Subcutaneous abdominal adipose tissue (tissue), 5 donors: ENCODE measurements at regions not wholly inside any gene's neighbourhood (a gene's known extent, or its start where the extent isn't known, plus 50 kb on each side); places are given as distances from the start of the nearest gene placed in this dataset.

ENCODE experiments used
- H3K27ac ChIP-seq: one replicate; pipeline ENCODE4 v1.7.0; 2013; ENCODE audit warnings: low read depth, mild to moderate bottlenecking, inconsistent platforms, low read length, moderate library complexity
- H3K27me3 ChIP-seq, 5 donors: one replicate each; pipeline ENCODE4 v1.7.0; 2013; ENCODE audit warnings: low read length in 5 of 5, inconsistent platforms in 1 of 5; ENCODE audit not compliant: control insufficient read depth in 5 of 5, insufficient read depth in 4 of 5
- H3K36me3 ChIP-seq, 5 donors: one replicate each; pipeline ENCODE4 v1.7.0; 2013; ENCODE audit warnings: low read length in 5 of 5; ENCODE audit not compliant: control insufficient read depth in 5 of 5, insufficient read depth in 5 of 5
- H3K4me1 ChIP-seq, 5 donors: one replicate each; pipeline ENCODE4 v1.7.0; 2013; ENCODE audit warnings: low read length in 5 of 5, mild to moderate bottlenecking in 3 of 5, moderate library complexity in 1 of 5; ENCODE audit not compliant: control insufficient read depth in 5 of 5, insufficient read depth in 5 of 5
- H3K4me3 ChIP-seq, 5 donors: one replicate each; pipeline ENCODE4 v1.7.0; 2013; ENCODE audit warnings: low read length in 5 of 5, low read depth in 1 of 5
- H3K9ac ChIP-seq, 5 donors: one replicate each; pipeline ENCODE4 v1.7.0; 2013; ENCODE audit warnings: low read length in 5 of 5, mild to moderate bottlenecking in 4 of 5, moderate library complexity in 3 of 5
- H3K9me3 ChIP-seq, 5 donors: one replicate each; pipeline ENCODE4 v1.7.0; 2013; ENCODE audit warnings: low read length in 5 of 5; ENCODE audit not compliant: control insufficient read depth in 5 of 5
- donor health status: healthy.
- donor health status: healthy.
- donor health status: healthy.
- donor health status: healthy.
- donor health status: healthy.

DNA sequence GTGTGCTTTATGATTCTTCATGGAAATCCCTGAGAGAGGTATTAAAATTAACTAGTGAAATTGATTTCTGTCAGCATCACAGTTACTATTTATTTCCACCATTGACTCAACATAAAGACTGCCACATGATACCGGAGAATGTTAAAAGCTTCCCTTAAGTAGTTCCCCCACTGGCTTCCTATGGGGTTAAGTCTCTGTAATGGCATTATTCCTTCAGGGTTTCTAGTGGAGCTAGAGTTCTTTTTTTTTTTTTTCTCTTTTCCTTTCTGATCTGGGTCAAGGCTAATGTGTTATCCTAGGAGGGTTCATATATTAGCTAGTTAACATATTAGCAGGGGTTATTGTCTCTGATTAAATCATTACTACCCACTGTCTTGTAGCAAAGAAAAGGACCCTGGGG lies 1919.1 kb upstream of the PIK3C3 start:
- no peaks in the 10 kb centered on the region for H3K4me1 ChIP-seq
- H3K4me3 ChIP-seq = no peak overlapping the region
- H3K27me3 ChIP-seq = no peaks in the 10 kb centered on the region
- no peak overlapping the region for H3K9ac ChIP-seq
- no peaks in the 10 kb centered on the region for H3K9me3 ChIP-seq
- H3K36me3 ChIP-seq = no peaks in the 10 kb centered on the region
- no peak overlapping the region for H3K27ac ChIP-seq

DNA sequence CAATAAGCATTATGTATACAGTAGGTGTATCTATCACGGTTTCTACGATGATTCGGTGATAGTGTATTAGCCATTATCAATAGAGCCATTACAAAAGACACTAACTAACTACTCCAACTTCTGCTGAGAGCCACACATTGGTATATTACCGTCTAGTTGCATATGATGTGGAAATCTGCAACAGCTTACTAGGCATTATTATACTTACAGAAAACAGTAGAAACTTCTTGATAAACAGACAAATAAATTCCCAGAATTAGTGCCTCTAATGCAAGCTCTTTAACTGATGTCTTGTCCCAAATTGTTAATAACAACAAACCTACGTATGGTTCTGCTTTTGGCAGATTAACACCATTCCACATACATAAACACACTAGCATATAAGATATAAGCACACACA lies 1923.0 kb upstream of the PIK3C3 start:
- H3K9ac ChIP-seq = no peak overlapping the region
- no peak overlapping the region for H3K27ac ChIP-seq
- H3K9me3 ChIP-seq = no peaks in the 10 kb centered on the region
- no peaks in the 10 kb centered on the region for H3K36me3 ChIP-seq
- no peaks in the 10 kb centered on the region for H3K27me3 ChIP-seq
- no peaks in the 10 kb centered on the region for H3K4me1 ChIP-seq
- H3K4me3 ChIP-seq = no peak overlapping the region

DNA sequence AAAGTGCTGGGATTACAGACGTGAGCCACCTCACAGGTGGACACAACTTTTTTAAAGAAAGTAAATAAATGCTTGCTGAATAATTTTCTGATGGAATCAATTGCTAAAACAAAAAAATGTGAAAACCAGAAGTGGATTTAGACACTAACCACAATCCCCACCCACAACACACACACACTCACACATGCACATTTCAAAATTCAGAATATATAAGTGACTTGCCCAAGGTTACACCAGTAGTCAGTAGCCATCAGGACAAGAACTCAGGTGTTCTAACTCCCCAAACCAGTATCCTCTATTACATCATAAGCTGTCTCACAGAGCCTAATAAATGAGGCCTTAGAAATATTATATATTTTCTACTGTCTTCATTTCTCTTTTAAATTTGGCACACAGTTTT lies 1923.6 kb upstream of the PIK3C3 start:
- Histone ChIP-seq H3K9ac (no peak overlapping the region), H3K9me3 (no peaks in the 10 kb centered on the region), H3K27me3 (no peaks in the 10 kb centered on the region), H3K4me3 (no peak overlapping the region), H3K4me1 (no peaks in the 10 kb centered on the region), H3K36me3 (no peaks in the 10 kb centered on the region), H3K27ac (no peak overlapping the region)

DNA sequence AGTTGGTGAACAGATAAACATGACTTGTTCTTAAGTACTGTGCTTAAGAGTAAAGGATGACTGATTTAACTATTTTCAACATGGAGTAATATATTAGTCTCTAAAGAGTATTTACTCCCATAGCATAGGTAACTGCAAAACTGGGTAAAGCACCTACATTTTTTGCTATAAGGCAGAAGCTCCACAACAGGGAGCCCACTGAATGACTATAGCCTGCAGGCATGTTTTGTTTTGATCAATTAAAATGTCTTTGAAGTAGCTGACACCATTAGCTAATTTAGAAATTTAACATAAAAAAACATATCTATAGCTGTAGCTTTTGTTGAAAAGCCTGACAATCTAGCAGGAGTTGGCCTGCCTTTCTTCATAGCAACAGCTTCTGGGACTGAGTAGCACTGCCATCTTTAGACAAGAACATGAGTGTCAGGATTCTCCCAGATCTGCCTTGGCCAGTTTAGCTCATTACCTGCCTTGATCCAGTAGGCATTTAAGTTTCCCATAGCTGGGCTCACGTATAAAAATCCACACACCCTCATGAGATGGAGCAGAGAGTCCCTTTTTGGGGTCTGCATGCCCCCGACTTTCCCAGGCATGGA lies 1935.1 kb upstream of the PIK3C3 start:
- Histone ChIP-seq H3K9me3 (no peaks in the 10 kb centered on the region), H3K9ac (no peak overlapping the region), H3K27me3 (no peaks in the 10 kb centered on the region), H3K4me1 (no peaks in the 10 kb centered on the region), H3K36me3 (no peaks in the 10 kb centered on the region), H3K27ac (no peak overlapping the region), H3K4me3 (no peak overlapping the region)

DNA sequence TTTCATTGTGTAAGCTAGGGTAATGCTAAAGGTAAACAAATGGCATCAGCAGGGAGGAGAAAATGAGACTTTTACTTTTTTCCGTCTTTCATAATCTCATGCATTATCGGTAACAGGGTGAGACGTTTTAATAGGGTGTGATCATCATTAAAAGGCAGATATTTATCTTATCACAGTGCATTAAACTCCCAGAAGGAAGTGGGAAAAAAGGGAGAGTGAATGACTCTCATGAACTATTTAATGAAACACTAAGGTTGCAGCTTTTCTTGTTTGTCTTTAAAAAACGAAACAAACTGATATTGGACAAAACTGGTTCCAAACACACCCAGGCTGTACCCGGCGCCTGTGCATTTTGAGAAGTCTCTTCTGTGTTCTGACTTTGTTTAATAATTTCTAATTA lies 1936.8 kb upstream of the PIK3C3 start:
- H3K27me3 ChIP-seq = no peaks in the 10 kb centered on the region
- H3K36me3 ChIP-seq = no peaks in the 10 kb centered on the region
- H3K4me1 ChIP-seq = no peaks in the 10 kb centered on the region
- no peak overlapping the region for H3K27ac ChIP-seq
- no peak overlapping the region for H3K4me3 ChIP-seq
- no peaks in the 10 kb centered on the region for H3K9me3 ChIP-seq
- H3K9ac ChIP-seq = no peak overlapping the region

DNA sequence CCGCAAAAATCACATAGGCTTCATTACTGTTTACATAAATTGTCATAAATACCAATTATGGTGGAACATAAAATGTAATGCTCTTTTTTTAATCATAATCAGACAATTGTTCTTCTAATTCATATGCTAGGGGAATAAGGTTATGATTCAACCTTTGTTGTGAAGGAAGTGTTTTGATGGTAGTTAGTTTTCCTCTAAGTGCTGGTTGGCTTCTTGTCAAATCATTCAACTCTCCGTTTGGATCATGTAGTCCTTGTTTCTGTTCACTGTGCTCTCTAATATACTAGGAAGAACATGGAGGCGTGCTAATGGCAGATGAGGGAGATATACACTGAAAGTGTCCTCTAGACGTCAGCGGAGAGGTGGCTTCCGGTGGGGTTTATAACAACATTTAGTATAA lies 1938.0 kb upstream of the PIK3C3 start:
- no peaks in the 10 kb centered on the region for H3K27me3 ChIP-seq
- no peak overlapping the region for H3K4me3 ChIP-seq
- H3K9me3 ChIP-seq = no peaks in the 10 kb centered on the region
- H3K9ac ChIP-seq = no peak overlapping the region
- no peak overlapping the region for H3K27ac ChIP-seq
- no peaks in the 10 kb centered on the region for H3K4me1 ChIP-seq
- H3K36me3 ChIP-seq = no peaks in the 10 kb centered on the region

DNA sequence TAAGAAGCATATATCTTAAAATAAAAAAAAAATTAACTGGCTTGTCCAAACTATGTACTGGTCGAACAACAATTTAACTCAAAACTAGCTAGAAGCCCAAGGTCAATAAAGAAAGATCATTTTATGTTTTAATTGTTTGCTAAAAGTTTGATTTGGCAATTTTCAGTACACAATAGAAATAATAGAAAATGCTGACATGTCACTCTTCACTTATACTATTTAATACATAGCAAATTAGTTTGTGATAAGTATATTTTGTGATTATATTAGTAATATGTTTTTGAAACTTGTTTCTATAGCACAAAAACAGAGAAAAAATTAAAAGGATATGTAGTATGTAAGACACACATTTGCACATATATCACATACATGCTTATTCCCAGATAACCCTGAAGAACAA lies 1938.6 kb upstream of the PIK3C3 start:
- H3K36me3 ChIP-seq = no peaks in the 10 kb centered on the region
- H3K4me3 ChIP-seq = no peak overlapping the region
- H3K4me1 ChIP-seq = no peaks in the 10 kb centered on the region
- no peak overlapping the region for H3K9ac ChIP-seq
- H3K27me3 ChIP-seq = no peaks in the 10 kb centered on the region
- no peaks in the 10 kb centered on the region for H3K9me3 ChIP-seq
- no peak overlapping the region for H3K27ac ChIP-seq

DNA sequence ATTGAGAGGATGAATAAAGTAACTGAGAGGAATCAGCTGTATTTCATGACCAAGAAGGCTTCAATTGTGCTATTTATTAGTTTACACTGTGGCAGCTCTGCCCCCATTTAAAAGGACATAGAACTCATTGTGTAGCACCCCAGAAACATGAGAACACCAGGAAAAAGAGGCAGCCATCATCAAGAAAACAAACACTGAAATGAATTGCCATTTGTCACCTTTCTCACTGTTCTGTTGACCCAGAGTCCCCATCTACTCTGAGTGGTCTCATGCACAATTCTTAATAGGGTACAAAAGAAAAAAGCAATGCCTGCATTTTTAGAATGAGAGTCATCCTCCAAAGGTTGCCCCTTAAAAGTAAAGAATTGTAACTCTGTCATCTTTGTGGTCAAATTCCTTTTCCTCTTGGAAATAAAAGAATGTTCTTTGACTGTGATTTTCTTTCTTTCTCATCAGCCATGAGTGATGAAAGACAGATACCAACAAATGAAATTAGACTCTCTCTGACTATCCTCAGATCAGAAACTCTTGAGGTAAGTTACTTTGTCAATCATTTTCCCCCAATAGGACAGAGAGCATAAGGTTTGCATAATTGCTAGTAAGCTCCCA lies 1941.9 kb upstream of the PIK3C3 start:
- Histone ChIP-seq H3K27me3 (no peaks in the 10 kb centered on the region), H3K9me3 (peaks cover 0 to 5% (median 0%) of the 10 kb centered on the region in 5 donors), H3K4me1 (no peaks in the 10 kb centered on the region), H3K9ac (no peak overlapping the region), H3K27ac (no peak overlapping the region), H3K4me3 (no peak overlapping the region), H3K36me3 (no peaks in the 10 kb centered on the region)

DNA sequence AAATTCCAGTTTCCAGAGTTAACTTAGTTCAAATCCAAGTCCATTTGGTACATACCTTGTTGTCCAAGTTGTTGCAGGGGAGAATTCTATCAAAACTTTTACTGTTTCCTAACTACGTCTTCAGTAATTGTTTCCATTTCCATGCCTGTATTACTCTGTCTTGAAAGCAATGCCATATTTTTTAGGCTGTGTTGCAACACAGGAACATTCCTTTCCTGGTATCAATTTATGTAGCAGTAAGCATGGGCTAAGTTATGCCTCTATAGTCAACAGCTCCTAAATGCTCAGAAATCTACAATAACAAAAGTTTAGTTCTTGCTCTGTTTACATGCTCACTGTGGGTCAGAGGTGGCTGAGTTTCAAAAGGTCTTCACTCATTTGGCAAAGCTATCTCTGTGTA lies 1943.8 kb upstream of the PIK3C3 start:
- H3K4me3 ChIP-seq = no peak overlapping the region
- peaks cover 0 to 5% (median 0%) of the 10 kb centered on the region in 5 donors for H3K9me3 ChIP-seq
- no peaks in the 10 kb centered on the region for H3K27me3 ChIP-seq
- H3K27ac ChIP-seq = no peak overlapping the region
- no peaks in the 10 kb centered on the region for H3K36me3 ChIP-seq
- no peak overlapping the region for H3K9ac ChIP-seq
- no peaks in the 10 kb centered on the region for H3K4me1 ChIP-seq

DNA sequence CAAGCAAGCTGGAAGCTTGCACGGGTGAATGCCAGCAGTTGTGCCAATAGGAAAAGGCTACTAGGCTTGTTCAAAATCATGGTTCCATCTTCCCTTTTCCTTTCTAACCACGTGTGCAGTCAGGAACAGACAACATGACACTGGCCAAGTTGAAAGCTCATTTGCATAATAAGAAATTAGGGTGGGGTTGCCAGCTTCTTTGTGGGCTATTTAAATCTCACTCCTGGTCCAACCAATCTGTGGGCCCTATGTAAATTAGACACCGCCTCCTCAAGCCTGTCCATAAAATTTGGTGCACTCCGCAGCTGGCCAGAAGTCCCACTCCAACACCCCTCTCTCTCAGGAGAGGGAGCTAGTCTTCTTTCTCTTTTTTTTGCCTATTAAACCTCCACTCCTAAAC lies 1948.4 kb upstream of the PIK3C3 start:
- Histone ChIP-seq H3K4me3 (no peak overlapping the region), H3K4me1 (no peaks in the 10 kb centered on the region), H3K9ac (no peak overlapping the region), H3K27ac (no peak overlapping the region), H3K27me3 (no peaks in the 10 kb centered on the region), H3K9me3 (peaks cover 0 to 5% (median 0%) of the 10 kb centered on the region in 5 donors), H3K36me3 (no peaks in the 10 kb centered on the region)
